ENCODE measurements at regions not wholly inside any gene's neighbourhood (a gene's known extent, or its start where the extent isn't known, plus 50 kb on each side); places are given as distances from the start of the nearest gene placed in this dataset.

DNA sequence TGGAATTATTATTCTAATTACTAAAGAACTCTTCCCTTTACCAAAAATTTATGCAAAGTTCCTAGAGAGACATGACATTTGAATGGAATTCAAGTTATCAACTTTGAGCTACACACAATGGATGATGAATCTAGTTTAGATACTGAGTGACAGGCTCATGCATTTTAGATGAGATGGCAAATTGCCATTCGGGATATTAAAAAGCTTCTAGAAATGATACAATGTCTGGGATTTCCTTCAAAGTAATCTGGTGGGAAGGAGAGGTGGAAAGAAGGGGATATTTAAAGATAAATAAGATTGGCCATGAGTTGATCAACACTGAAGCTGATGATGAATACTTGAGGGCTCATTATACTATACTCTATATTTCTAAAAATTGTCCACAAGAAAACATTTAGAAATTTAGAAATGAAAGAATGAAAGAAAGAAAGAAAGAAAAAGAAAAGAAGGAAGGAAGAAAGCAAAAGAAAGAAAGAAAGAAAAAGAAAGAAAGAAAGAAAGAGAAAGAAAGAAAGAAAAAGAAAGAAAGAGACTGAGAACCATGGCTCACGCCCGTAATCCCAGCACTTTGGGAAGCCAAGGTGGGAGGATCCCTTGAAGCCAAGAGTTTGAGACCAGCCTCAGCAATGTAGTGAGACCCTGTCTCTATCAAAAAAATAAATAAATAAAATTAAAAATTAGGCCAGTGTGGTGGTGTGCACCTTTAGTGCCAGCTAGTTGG lies 62.6 kb upstream of the NEDD4L start:
- Histone ChIP-seq H3K27ac (no peak overlapping the region), H3K4me3 (no peak overlapping the region)
- TF ChIP-seq, protein P1, sequence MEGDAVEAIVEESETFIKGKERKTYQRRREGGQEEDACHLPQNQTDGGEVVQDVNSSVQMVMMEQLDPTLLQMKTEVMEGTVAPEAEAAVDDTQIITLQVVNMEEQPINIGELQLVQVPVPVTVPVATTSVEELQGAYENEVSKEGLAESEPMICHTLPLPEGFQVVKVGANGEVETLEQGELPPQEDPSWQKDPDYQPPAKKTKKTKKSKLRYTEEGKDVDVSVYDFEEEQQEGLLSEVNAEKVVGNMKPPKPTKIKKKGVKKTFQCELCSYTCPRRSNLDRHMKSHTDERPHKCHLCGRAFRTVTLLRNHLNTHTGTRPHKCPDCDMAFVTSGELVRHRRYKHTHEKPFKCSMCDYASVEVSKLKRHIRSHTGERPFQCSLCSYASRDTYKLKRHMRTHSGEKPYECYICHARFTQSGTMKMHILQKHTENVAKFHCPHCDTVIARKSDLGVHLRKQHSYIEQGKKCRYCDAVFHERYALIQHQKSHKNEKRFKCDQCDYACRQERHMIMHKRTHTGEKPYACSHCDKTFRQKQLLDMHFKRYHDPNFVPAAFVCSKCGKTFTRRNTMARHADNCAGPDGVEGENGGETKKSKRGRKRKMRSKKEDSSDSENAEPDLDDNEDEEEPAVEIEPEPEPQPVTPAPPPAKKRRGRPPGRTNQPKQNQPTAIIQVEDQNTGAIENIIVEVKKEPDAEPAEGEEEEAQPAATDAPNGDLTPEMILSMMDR (IDR thresholded peaks at IDR 0.05) = no peak
- no peak for DNase-seq (ENCODE audit: low spot score)

DNA sequence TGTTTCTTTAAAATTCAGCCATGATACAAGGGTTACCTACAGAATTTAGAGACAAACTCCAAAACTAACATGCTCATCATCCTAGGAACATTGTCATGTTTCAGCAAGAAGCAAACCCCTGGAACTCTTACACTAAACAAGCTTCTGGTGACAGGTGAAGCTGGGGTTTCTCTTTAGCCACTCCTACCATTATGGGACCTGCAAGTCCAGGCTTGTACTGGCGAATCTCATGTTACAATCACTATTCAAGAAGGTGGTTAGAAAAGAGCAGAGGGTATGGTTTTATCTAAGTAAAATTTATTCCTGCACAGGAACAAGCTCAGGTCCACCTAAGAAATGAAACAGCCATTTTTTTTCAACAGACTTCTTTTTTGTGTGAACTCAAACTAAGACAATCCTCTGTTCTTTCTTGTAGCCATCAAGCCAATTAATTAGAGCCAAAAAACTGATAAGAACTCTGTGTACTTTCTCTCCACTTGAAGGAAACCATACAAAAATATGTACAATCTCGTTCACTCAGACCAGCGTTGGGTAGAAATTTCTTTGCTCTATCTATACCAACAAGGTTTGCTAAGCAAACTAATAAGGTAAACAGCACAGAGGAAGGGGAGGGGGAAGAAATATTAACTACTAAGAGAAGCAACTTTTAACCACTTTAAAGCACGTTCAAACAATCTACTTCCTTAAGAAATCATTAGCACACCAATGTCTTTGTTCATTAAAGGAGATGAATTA lies 63.3 kb upstream of the NEDD4L start:
- H3K4me3 ChIP-seq = no peak overlapping the region
- TF ChIP-seq, protein P1 (IDR thresholded peaks at IDR 0.05) = no peak
- no peak overlapping the region for H3K27ac ChIP-seq
- DNase-seq (ENCODE audit: low spot score) = no peak

DNA sequence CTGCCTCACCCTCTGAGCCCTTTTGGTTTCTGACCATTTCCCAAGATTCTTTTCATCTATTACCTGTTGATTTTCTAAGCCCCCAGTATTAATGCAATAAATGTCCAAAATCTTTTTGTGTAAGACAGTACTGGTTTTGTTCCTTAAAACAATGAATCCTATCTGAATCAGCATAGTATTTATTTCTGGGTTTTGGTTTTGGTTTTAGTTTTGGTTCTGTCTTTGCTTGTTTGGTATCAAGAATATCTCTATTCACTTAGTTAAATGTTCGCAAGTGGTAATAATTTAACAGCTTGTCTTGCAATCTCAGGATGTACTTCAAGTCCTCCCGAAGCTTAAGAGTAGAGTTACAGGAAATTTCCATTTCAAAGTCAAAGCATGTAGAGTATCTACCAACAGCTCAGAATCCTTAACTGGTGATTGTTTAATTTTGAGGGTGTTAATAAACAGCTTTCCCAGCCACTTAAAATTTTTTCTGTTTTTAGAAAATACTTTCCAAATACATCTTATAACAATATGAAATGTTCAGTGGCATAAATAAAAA lies 67.7 kb upstream of the NEDD4L start:
- no peak overlapping the region for H3K4me3 ChIP-seq
- no peak for DNase-seq (ENCODE audit: low spot score)
- no peak overlapping the region for H3K27ac ChIP-seq
- TF ChIP-seq, protein P1 (IDR thresholded peaks at IDR 0.05) = no peak

DNA sequence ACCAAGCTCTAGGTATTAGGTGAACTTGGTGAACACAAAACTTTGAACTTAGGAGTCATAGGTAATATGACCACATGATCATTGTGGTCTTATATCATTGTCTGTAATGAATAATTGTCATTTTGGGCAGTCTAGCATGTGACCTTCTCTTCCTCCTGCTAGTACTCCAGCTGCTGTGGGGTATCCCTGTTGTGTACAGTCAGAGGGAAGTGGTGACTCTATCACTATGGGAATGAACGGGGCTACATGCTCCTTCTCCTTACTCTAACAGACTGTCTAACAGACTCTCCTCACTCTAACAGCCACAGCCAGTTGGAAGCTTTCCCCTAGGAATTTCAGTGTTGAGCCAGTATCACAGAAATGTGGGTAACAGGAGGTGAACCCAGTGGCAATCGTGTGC lies 68.2 kb upstream of the NEDD4L start:
- H3K4me3 ChIP-seq = no peak overlapping the region
- H3K27ac ChIP-seq = no peak overlapping the region
- DNase-seq (ENCODE audit: low spot score) = no peak
- TF ChIP-seq, protein P1 (IDR thresholded peaks at IDR 0.05) = no peak

DNA sequence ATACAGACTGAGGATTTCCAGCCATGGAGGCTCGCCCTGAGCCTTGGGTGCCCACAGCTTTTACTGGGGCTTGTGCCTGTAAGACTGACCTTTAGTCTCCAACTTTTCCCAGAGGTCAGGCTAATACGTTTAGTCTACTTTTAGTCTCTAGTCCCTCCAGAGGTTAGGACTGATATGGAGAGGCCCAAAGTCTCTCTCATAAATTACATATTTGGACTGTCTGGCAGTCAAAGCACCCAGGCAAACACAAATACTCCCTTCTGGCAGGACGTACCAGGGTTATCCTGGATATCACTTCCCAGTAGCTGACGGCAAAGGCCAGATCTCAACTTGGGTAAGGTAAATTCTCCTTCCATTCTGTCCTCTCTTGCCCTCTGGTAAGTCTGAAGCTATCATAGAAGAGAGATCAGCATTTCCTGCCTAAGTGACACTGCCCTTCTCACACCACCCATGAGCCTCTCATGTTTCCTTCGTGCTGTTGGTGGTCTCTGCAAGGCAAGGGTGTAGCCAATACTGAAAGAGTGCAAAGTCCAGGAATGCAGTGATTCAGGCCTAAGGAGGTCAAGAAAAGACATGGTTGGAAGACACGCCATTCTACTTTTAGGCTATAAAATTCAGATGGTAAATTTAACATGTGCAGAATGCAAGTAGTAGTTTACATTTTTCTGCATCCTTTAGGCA lies 69.3 kb upstream of the NEDD4L start:
- no peak for DNase-seq (ENCODE audit: low spot score)
- Histone ChIP-seq H3K27ac (no peak overlapping the region), H3K4me3 (no peak overlapping the region)
- TF ChIP-seq, protein P1 (IDR thresholded peaks at IDR 0.05) = no peak

DNA sequence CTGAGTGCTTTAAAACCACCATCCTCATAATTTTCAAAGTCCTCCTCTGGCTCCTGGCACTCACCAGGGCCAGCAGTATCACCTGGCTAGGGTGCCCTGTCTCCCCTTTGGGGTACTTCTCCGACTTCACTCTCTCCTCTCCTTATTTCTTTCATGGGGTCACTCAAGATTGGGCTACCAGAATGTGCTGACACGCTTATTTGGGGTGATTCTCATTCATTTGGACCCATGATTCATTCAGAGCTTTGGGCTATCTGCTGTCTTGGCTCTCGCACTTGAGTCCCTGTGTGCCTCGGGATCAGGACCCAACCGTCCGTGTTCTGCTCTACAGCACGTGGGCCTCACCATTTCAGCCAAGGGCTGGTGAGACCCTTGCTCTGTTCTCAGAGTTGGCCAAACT lies 70.1 kb upstream of the NEDD4L start:
- TF ChIP-seq, protein P1 (IDR thresholded peaks at IDR 0.05) = no peak
- Histone ChIP-seq H3K27ac (no peak overlapping the region), H3K4me3 (no peak overlapping the region)
- DNase-seq (ENCODE audit: low spot score) = no peak
